Heart left ventricle (tissue), 16 donors: ENCODE measurements at regions not wholly inside any gene's neighbourhood (a gene's known extent, or its start where the extent isn't known, plus 50 kb on each side); places are given as distances from the start of the nearest gene placed in this dataset.

Source experiments
- ATAC-seq, 4 donors: fragments of 200-7000 bp; cut with Tn5 transposase; one replicate each; pipeline ENCODE4 v1.9.1; 2020 to 2022; ENCODE audit warnings: moderate library complexity in 4 of 4, mild to moderate bottlenecking in 3 of 4, moderate number of reproducible peaks in 1 of 4
- DNase-seq, 5 donors: peaks; one replicate each; pipeline ENCODE4 v3.0.0-alpha.2; 2020
- H3K27ac ChIP-seq, 12 donors: fragments of 200-600 bp; sonication (generic) in 4 of 12; one replicate each; pipeline versions ENCODE4 v1.5.0 to v1.8.0; 2016 to 2022; ENCODE audit warnings: mild to moderate bottlenecking in 2 of 12
- H3K27me3 ChIP-seq, 9 donors: fragments of 200-600 bp; sonication (generic) in 2 of 9; one replicate each; pipeline versions ENCODE4 v1.5.1 to v1.8.0; 2016 to 2022; ENCODE audit warnings: mild to moderate bottlenecking in 3 of 9
- H3K36me3 ChIP-seq, 9 donors: fragments of 200-600 bp; sonication (generic) in 2 of 9; one replicate each; pipeline versions ENCODE4 v1.5.0 to v1.8.0; 2018 to 2022; ENCODE audit warnings: mild to moderate bottlenecking in 2 of 9
- H3K4me1 ChIP-seq, 12 donors: fragments of 200-600 bp; sonication (generic) in 4 of 12; one replicate each; pipeline versions ENCODE4 v1.5.0 to v1.8.0; 2016 to 2022; ENCODE audit warnings: mild to moderate bottlenecking in 3 of 12
- H3K4me3 ChIP-seq, 12 donors: fragments of 200-600 bp; sonication (generic) in 4 of 12; one replicate each; pipeline versions ENCODE4 v1.5.0 to v1.8.0; 2017 to 2022; ENCODE audit warnings: mild to moderate bottlenecking in 9 of 12, moderate library complexity in 4 of 12
- H3K9me3 ChIP-seq, 12 donors: fragments of 200-600 bp; sonication (generic) in 4 of 12; one replicate each; pipeline versions ENCODE4 v1.5.0 to v1.8.0; 2016 to 2022; ENCODE audit warnings: mild to moderate bottlenecking in 1 of 12
- POLR2A ChIP-seq, 2 donors: fragments of 450-650 bp; IDR thresholded peaks; one replicate each; pipeline ENCODE4 v1.6.1; 2017; ENCODE audit warnings: antibody characterized with exemption in 2 of 2, mild to moderate bottlenecking in 2 of 2, moderate library complexity in 2 of 2
- WGBS, 4 donors: extraction: QIAGEN DNeasy Blood & Tissue Kit in 2 of 4; methylation state at CpG; one replicate each; pipeline versions ENCODE4 v1.1.5 to v1.1.7; 2013 to 2018; 5-methylcytosine and 5-hydroxymethylcytosine counted together
- intact Hi-C, 10 donors: fragments of 100-400 bp; cut with DNase I; formaldehyde crosslinking; loops; one replicate each; pipeline versions ENCODE4 v1.11.1 to v1.14.2; 2022
- TF ChIP-seq, protein P1 (sequence below), 12 donors: fragments of 200-600 bp; sonication (generic) in 4 of 12; IDR thresholded peaks; one replicate each; pipeline versions ENCODE4 v1.5.0 to v1.8.0; 2018 to 2022; ENCODE audit warnings: antibody characterized with exemption in 12 of 12, mild to moderate bottlenecking in 5 of 12
- donor health status: ischemic (EF 13 %, LVEDD 7.1; RV severe dilation, severe dysfunction).
- donor health status: healthy with polysubstance abuse.
- donor health status: DM: no; HTN: yes; CAD: no.
- donor health status: DM: no; HTN: no; CAD: no.
- donor health status: ischemic (EF 25% LVEDD 6.9; RV normal size, moderate dysfunction).
- donor health status: ischemic (EF 25% LVEDD 5.7; RV mildly dilated, moderate dysfunction).
- donor health status: healthy.
- donor health status: DM: yes; HTN: yes; CAD: no.
- donor health status: ischemic (EF 35%, LVEDD 5.7; RV mildly dilated, moderate dysfunction).
- donor health status: nonischemic (EF 11% LVEDD 7.7; RV severe dilation, severe dysfunction).
- donor health status: DM: yes; HTN: yes; CAD: no.
- donor health status: PGD.
- donor health status: ischemic (EF 29% LVEDD 5.4; RV normal size, mild dysfunction).
- donor health status: nonischemic (EF 23%, LVEDD 6.1; RV moderate dilation, normal function).

DNA sequence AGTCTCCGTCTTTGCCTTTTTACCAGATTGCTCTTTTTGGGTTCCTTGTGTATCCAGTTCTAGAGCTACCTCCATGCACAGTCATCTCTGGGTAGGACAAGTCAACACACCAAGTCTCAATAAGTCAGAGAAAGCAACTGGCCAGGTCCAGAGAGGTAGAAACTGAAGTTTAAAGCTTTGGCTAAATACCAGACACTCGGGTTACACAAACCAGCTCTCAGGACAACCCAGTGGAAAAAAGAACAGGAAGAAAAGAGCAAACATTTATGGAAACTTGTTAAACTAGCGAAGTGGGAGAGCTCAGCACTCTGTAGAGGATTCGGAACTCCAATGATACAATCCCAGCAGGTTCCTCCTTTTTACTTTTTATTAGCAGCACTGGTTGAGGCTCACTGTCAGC lies 291.0 kb upstream of the CPEB2 start:
- no peak for TF ChIP-seq POLR2A (IDR thresholded peaks at IDR 0.05)
- TF ChIP-seq, protein P1, sequence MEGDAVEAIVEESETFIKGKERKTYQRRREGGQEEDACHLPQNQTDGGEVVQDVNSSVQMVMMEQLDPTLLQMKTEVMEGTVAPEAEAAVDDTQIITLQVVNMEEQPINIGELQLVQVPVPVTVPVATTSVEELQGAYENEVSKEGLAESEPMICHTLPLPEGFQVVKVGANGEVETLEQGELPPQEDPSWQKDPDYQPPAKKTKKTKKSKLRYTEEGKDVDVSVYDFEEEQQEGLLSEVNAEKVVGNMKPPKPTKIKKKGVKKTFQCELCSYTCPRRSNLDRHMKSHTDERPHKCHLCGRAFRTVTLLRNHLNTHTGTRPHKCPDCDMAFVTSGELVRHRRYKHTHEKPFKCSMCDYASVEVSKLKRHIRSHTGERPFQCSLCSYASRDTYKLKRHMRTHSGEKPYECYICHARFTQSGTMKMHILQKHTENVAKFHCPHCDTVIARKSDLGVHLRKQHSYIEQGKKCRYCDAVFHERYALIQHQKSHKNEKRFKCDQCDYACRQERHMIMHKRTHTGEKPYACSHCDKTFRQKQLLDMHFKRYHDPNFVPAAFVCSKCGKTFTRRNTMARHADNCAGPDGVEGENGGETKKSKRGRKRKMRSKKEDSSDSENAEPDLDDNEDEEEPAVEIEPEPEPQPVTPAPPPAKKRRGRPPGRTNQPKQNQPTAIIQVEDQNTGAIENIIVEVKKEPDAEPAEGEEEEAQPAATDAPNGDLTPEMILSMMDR (IDR thresholded peaks at IDR 0.05): no peak
- ATAC-seq (no peak), DNase-seq (no peak)
- intact Hi-C loops: no loop called here
- Histone ChIP-seq H3K36me3 (no peaks in the 10 kb centered on the region), H3K4me3 (no peak overlapping the region), H3K27me3 (no peaks in the 10 kb centered on the region), H3K4me1 (no peaks in the 10 kb centered on the region), H3K9me3 (no peaks in the 10 kb centered on the region), H3K27ac (no peak overlapping the region)
- WGBS, 4 donors: 75 to 89% (median 83%) methylated on average over 4 of the region's 4 CpGs

DNA sequence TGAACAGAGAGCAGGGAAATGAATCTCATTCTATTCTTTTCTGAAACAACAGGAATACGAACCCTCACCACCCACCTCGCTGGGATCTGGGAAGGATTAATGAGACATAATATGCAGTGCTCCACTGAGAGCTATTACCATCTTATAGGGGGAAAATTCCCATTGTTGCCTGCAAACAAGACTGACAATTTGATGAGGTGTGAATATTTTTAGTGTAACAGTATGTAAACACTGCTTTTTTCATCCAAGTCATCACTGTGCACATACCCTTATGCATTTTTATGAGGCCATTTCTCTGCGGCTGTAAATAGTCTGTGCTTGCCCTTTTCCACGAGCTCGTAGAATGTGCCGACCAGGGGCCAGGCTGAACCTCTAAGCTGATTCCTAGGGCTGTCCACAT lies 285.6 kb upstream of the CPEB2 start:
- Histone ChIP-seq H3K9me3 (peaks cover 0 to 5% (median 0%) of the 10 kb centered on the region in 12 donors), H3K4me3 (no peak overlapping the region), H3K27me3 (no peaks in the 10 kb centered on the region), H3K27ac (no peak overlapping the region), H3K4me1 (peaks cover 0 to 9% (median 0%) of the 10 kb centered on the region in 12 donors), H3K36me3 (no peaks in the 10 kb centered on the region)
- intact Hi-C loops: no loop called here
- TF ChIP-seq POLR2A (IDR thresholded peaks at IDR 0.05): no peak
- TF ChIP-seq, protein P1 (IDR thresholded peaks at IDR 0.05): no peak
- no peak for DNase-seq
- no peak for ATAC-seq
- WGBS, 4 donors: 84 to 93% (median 90%) methylated on average over 6 of the region's 6 CpGs

DNA sequence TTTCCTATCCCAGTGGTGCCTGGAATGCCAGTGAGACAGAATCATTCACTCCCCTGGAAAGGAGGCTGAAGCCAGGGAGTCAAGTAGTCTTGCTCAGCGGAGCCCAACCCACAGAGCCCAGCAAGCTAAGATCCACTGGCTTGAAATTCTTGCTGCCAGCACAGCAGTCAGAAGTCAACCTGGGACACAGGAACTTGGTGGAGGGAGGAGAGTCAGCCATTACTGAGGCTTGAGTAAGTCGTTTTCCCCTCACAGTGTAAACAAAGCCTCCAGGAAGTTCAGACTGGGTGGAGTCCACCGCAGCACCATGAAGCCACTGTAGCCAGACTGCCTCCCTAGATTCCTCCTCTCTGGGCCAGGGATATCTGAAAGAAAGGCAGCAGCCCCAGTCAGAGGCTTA lies 283.2 kb upstream of the CPEB2 start:
- H3K27ac ChIP-seq: no peak overlapping the region
- H3K4me3 ChIP-seq: no peak overlapping the region
- 28 to 67% (median 46%) methylated on average over 2 to 3 of the region's 3 CpGs for WGBS, 4 donors

DNA sequence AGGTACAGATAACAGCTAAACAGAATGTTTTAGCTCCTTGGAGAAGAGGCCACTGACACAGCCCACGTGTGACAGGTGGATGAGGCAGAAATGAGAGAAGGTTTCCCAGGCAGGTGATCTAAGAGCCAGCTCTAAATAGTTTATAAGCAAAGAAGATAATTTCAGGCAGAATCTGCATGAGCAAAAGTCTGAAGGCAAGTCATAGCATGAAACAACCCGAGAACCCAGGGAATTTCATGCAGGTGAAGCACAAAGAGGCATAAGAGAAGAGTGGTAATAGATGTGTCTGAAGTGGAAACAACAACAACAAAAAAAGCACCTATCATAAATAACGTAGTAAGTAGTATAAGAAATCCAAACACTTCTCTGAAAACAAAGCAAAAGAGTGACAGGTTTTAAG lies 275.8 kb upstream of the CPEB2 start:
- Histone ChIP-seq H3K36me3 (no peaks in the 10 kb centered on the region), H3K9me3 (peaks cover 0 to 5% (median 0%) of the 10 kb centered on the region in 12 donors), H3K4me1 (no peaks in the 10 kb centered on the region), H3K27ac (no peak overlapping the region), H3K4me3 (no peak overlapping the region), H3K27me3 (no peaks in the 10 kb centered on the region)
- TF ChIP-seq, protein P1 (IDR thresholded peaks at IDR 0.05): no peak
- TF ChIP-seq POLR2A (IDR thresholded peaks at IDR 0.05): no peak
- 77 to 87% (median 83%) methylated on average over 3 of the region's 3 CpGs for WGBS, 4 donors
- no peak for DNase-seq
- intact Hi-C loops: no loop called here
- no peak for ATAC-seq

More for the DNA sequence above, 283.2 kb upstream of the CPEB2 start:
- Histone ChIP-seq H3K9me3 (peaks cover 0 to 5% (median 0%) of the 10 kb centered on the region in 12 donors), H3K36me3 (no peaks in the 10 kb centered on the region), H3K27me3 (no peaks in the 10 kb centered on the region), H3K4me1 (peaks cover 0 to 9% (median 0%) of the 10 kb centered on the region in 12 donors)
- TF ChIP-seq POLR2A (IDR thresholded peaks at IDR 0.05): no peak
- TF ChIP-seq, protein P1 (IDR thresholded peaks at IDR 0.05): no peak
- ATAC-seq: peak in 3 of 4 donors; percentile 26 to 74 (median 65)
- intact Hi-C loops: no loop called here
- peak in 3 of 5 donors; percentile 8 to 21 (median 14) for DNase-seq
